GM23338 (cell line): ENCODE measurements at regions not wholly inside any gene's neighbourhood (a gene's known extent, or its start where the extent isn't known, plus 50 kb on each side); places are given as distances from the start of the nearest gene placed in this dataset.

Experiments
- ATAC-seq: fragments of 200-7000 bp; cut with Tn5 transposase; 3 replicates; pipeline ENCODE4 v1.9.1; 2020
- DNase-seq: peaks from one replicate; pipeline ENCODE4 v3.0.0-alpha.2; 2015; ENCODE audit warnings: low spot score
- H2AFZ ChIP-seq: fragments of 200-600 bp; sonication (generic); 2 replicates; pipeline ENCODE4 v1.8.0; 2016; ENCODE audit warnings: antibody characterized with exemption, mild to moderate bottlenecking, moderate library complexity
- H3F3A ChIP-seq: fragments of 200-600 bp; sonication (generic); replicated peaks from 2 replicates; pipeline ENCODE4 v1.8.0; 2017; ENCODE audit warnings: antibody characterized with exemption, mixed run types, low read depth
- H3K27ac ChIP-seq: fragments of 200-600 bp; sonication (generic); 2 replicates; pipeline ENCODE4 v1.6.1; 2016; ENCODE audit warnings: low read depth
- H3K27me3 ChIP-seq: fragments of 200-600 bp; sonication (generic); 2 replicates; pipeline ENCODE4 v1.8.0; 2016; ENCODE audit warnings: mild to moderate bottlenecking, mixed run types, moderate library complexity; ENCODE audit not compliant: insufficient read depth
- H3K36me3 ChIP-seq: fragments of 200-600 bp; sonication (generic); 2 replicates; pipeline ENCODE4 v1.8.0; 2016; ENCODE audit warnings: mild to moderate bottlenecking; ENCODE audit not compliant: insufficient read depth
- H3K4me1 ChIP-seq: fragments of 200-600 bp; sonication (generic); 2 replicates; pipeline ENCODE4 v1.8.0; 2016; ENCODE audit warnings: mild to moderate bottlenecking, moderate library complexity; ENCODE audit not compliant: insufficient read depth
- H3K4me2 ChIP-seq: fragments of 200-600 bp; sonication (generic); 2 replicates; pipeline ENCODE4 v1.7.1; 2017; ENCODE audit warnings: mixed run types
- H3K4me3 ChIP-seq: fragments of 200-600 bp; sonication (generic); 2 replicates; pipeline ENCODE4 v1.6.1; 2016; ENCODE audit warnings: mixed run types
- H3K79me2 ChIP-seq: fragments of 200-600 bp; sonication (generic); replicated peaks from 2 replicates; pipeline ENCODE4 v1.8.0; 2017; ENCODE audit warnings: mild to moderate bottlenecking; ENCODE audit not compliant: insufficient read depth
- H3K9me2 ChIP-seq: fragments of 200-600 bp; sonication (generic); 2 replicates; pipeline ENCODE4 v1.8.0; 2017; ENCODE audit not compliant: insufficient read depth
- H4K20me1 ChIP-seq: fragments of 200-600 bp; sonication (generic); replicated peaks from 2 replicates; pipeline ENCODE4 v1.8.0; 2017; ENCODE audit warnings: mild to moderate bottlenecking; ENCODE audit not compliant: insufficient read depth
- H3K27ac Mint-ChIP-seq: 2 replicates; pipeline ENCODE4 v1.8.0; 2020; ENCODE audit warnings: inconsistent platforms, mild to moderate bottlenecking, moderate library complexity, mixed read lengths
- H3K27me3 Mint-ChIP-seq: 3 replicates; pipeline ENCODE4 v1.8.0; 2022; ENCODE audit warnings: low read depth, mild to moderate bottlenecking, moderate library complexity, mixed read lengths, inconsistent platforms; ENCODE audit not compliant: insufficient read depth, poor library complexity
- H3K36me3 Mint-ChIP-seq: 3 replicates; pipeline ENCODE4 v1.8.0; 2021; ENCODE audit warnings: low read depth, mild to moderate bottlenecking, inconsistent platforms, moderate library complexity, mixed read lengths
- H3K4me1 Mint-ChIP-seq: 3 replicates; pipeline ENCODE4 v1.8.0; 2020; ENCODE audit warnings: mild to moderate bottlenecking, inconsistent platforms, mixed read lengths
- H3K4me3 Mint-ChIP-seq: 3 replicates; pipeline ENCODE4 v1.8.0; 2021; ENCODE audit warnings: moderate library complexity, mild to moderate bottlenecking, inconsistent platforms, mixed read lengths
- H3K9me3 Mint-ChIP-seq: 3 replicates; pipeline ENCODE4 v1.8.0; 2020; ENCODE audit warnings: moderate library complexity, mild to moderate bottlenecking, inconsistent platforms, mixed read lengths
- CREB1 ChIP-seq: fragments of 250-450 bp; sonication (Bioruptor Pico); IDR thresholded peaks from 2 replicates; pipeline ENCODE4 v1.5.0; 2020; ENCODE audit warnings: low read depth, mild to moderate bottlenecking, moderate library complexity
- CTCF ChIP-seq, 2 experiments: fragments of 200-600 bp in 1 of 2; sonication (generic) in 1 of 2; conservative IDR thresholded peaks; 2 replicates each; pipeline versions ENCODE4 v1.5.1 to v1.6.1; 2016 to 2017; ENCODE audit warnings: antibody characterized with exemption in 2 of 2, low read depth in 2 of 2, mild to moderate bottlenecking in 2 of 2, moderate library complexity in 1 of 2
- ETS1 ChIP-seq: IDR thresholded peaks from 2 replicates; pipeline ENCODE4 v1.6.1; 2016; ENCODE audit warnings: antibody characterized with exemption
- EZH2 ChIP-seq: fragments of 200-600 bp; sonication (generic); IDR thresholded peaks from one replicate; pipeline ENCODE4 v1.8.0; 2017; ENCODE audit warnings: antibody characterized with exemption, mild to moderate bottlenecking, low read depth; ENCODE audit not compliant: unreplicated experiment
- EZH2phosphoT487 ChIP-seq: fragments of 200-600 bp; sonication (generic); IDR thresholded peaks from one replicate; pipeline ENCODE4 v1.8.1; 2018; ENCODE audit warnings: antibody characterized with exemption; ENCODE audit not compliant: unreplicated experiment
- NANOG ChIP-seq: IDR thresholded peaks from 2 replicates; pipeline ENCODE4 v1.6.1; 2016; ENCODE audit warnings: antibody characterized with exemption, borderline replicate concordance
- POLR2AphosphoS5 ChIP-seq: IDR thresholded peaks from 2 replicates; pipeline ENCODE4 v1.6.1; 2016; ENCODE audit warnings: antibody characterized with exemption, low read depth
- REST ChIP-seq: IDR thresholded peaks from one replicate; pipeline ENCODE4 v1.6.1; 2018; ENCODE audit warnings: antibody characterized with exemption; ENCODE audit not compliant: unreplicated experiment
- STAT1 ChIP-seq: IDR thresholded peaks from one replicate; pipeline ENCODE4 v1.6.1; 2016; ENCODE audit warnings: antibody characterized with exemption; ENCODE audit not compliant: unreplicated experiment
- ZNF114 ChIP-seq: fragments of 250-450 bp; sonication (Bioruptor Pico); IDR thresholded peaks from 2 replicates; pipeline ENCODE4 v1.5.0; 2020; ENCODE audit warnings: mild to moderate bottlenecking, moderate library complexity
- ZNF331 ChIP-seq: fragments of 250-450 bp; sonication (Bioruptor Pico); IDR thresholded peaks from 2 replicates; pipeline ENCODE4 v1.5.0; 2020; ENCODE audit warnings: low read depth, mild to moderate bottlenecking, moderate library complexity

GRCh38 chr5:79878136-79878679, 112.9 kb downstream of the MTX3 start (continued):
- no peak for TF ChIP-seq ETS1
- TF ChIP-seq EZH2 = no peak
- no peak for TF ChIP-seq STAT1
- TF ChIP-seq EZH2phosphoT487 = no peak
- TF ChIP-seq ZNF114 (CRISPR knock-in tag) = no peak
- TF ChIP-seq ZNF331 = no peak
- no peak for TF ChIP-seq CREB1 (CRISPR knock-in tag)
- no peak for TF ChIP-seq NANOG

GRCh38 chr5:79876456-79876855, 114.6 kb downstream of the MTX3 start:
- no peak overlapping the region for H3K27ac Mint-ChIP-seq
- Histone ChIP-seq H4K20me1 (no peaks in the 10 kb centered on the region), H3K36me3 (no peaks in the 10 kb centered on the region), H3K27ac (no peak overlapping the region), H3K4me3 (no peak overlapping the region), H2AFZ (peak overlapping the region; percentile 32; the same call in 1 of the 2 replicates), H3K27me3 (no peaks in the 10 kb centered on the region), H3K79me2 (no peaks in the 10 kb centered on the region), H3F3A (no peaks in the 10 kb centered on the region), H3K4me2 (no peak overlapping the region), H3K9me2 (no peaks in the 10 kb centered on the region), H3K4me1 (no peaks in the 10 kb centered on the region)
- DNase-seq (no peak), ATAC-seq (no peak)
- no peaks in the 10 kb centered on the region for H3K9me3 Mint-ChIP-seq
- peaks cover 2% of the 10 kb centered on the region for H3K27me3 Mint-ChIP-seq
- TF ChIP-seq CREB1 (CRISPR knock-in tag) = no peak
- no peak for TF ChIP-seq ZNF331
- TF ChIP-seq POLR2AphosphoS5 = no peak
- TF ChIP-seq NANOG = no peak
- no peak for TF ChIP-seq ZNF114 (CRISPR knock-in tag)
- TF ChIP-seq CTCF (conservative IDR thresholded peaks at IDR 0.05; ENCODE audit: low read depth in 2 of 2) = no peak
- no peak for TF ChIP-seq STAT1
- TF ChIP-seq REST = no peak
- H3K4me1 Mint-ChIP-seq = no peaks in the 10 kb centered on the region
- H3K36me3 Mint-ChIP-seq = no peaks in the 10 kb centered on the region
- no peak overlapping the region for H3K4me3 Mint-ChIP-seq
